OCI-LY1 (cell line): ENCODE measurements at regions not wholly inside any gene's neighbourhood (a gene's known extent, or its start where the extent isn't known, plus 50 kb on each side); places are given as distances from the start of the nearest gene placed in this dataset.

Experiments used
- H2AFZ ChIP-seq: fragments of 200-600 bp; sonication (generic), shearing (Covaris generic); 2 replicates; pipeline ENCODE4 v1.6.0; 2014; ENCODE audit warnings: antibody characterized with exemption, mild to moderate bottlenecking, low read length
- H3F3A ChIP-seq: fragments of 200-600 bp; sonication (generic), shearing (Covaris generic); 2 replicates; pipeline ENCODE4 v1.6.0; 2014; ENCODE audit warnings: mild to moderate bottlenecking, antibody characterized with exemption, low read length, moderate library complexity; ENCODE audit not compliant: insufficient read depth
- H3K27ac ChIP-seq: fragments of 200-600 bp; sonication (generic); 2 replicates; pipeline ENCODE4 v1.5.1; 2014; ENCODE audit warnings: low read length, mixed run types, mild to moderate bottlenecking, low read depth; ENCODE audit not compliant: poor library complexity, severe bottlenecking
- H3K27me3 ChIP-seq: fragments of 200-600 bp; sonication (generic); 2 replicates; pipeline ENCODE4 v1.6.0; 2014; ENCODE audit warnings: antibody characterized with exemption, mild to moderate bottlenecking, low read length, moderate library complexity; ENCODE audit not compliant: insufficient read depth
- H3K36me3 ChIP-seq: fragments of 200-600 bp; sonication (generic); 2 replicates; pipeline ENCODE4 v1.6.1; 2014; ENCODE audit warnings: mild to moderate bottlenecking, antibody characterized with exemption, low read length, moderate library complexity, mixed read lengths; ENCODE audit not compliant: insufficient read depth
- H3K4me1 ChIP-seq: fragments of 200-600 bp; sonication (generic); 2 replicates; pipeline ENCODE4 v1.5.1; 2014; ENCODE audit warnings: mild to moderate bottlenecking, low read length, moderate library complexity; ENCODE audit not compliant: insufficient read depth, severe bottlenecking
- H3K4me2 ChIP-seq: fragments of 200-600 bp; sonication (generic), shearing (Covaris generic); 2 replicates; pipeline ENCODE4 v1.6.1; 2014; ENCODE audit warnings: low read length
- H3K4me3 ChIP-seq: fragments of 200-600 bp; sonication (generic); 2 replicates; pipeline ENCODE4 v1.5.1; 2014; ENCODE audit warnings: low read length, low read depth, mild to moderate bottlenecking, mixed read lengths; ENCODE audit not compliant: poor library complexity, severe bottlenecking
- H3K79me2 ChIP-seq: fragments of 200-600 bp; shearing (Covaris generic); 2 replicates; pipeline ENCODE4 v1.6.1; 2016; ENCODE audit warnings: mixed run types, low read length, mixed read lengths; ENCODE audit not compliant: insufficient read depth
- H3K9ac ChIP-seq: fragments of 200-600 bp; sonication (generic), shearing (Covaris generic); 2 replicates; pipeline ENCODE4 v1.6.1; 2014; ENCODE audit warnings: mild to moderate bottlenecking, low read length, mixed read lengths
- H3K9me2 ChIP-seq: fragments of 200-600 bp; sonication (generic), shearing (Covaris generic); 2 replicates; pipeline ENCODE4 v1.6.1; 2014; ENCODE audit warnings: low read depth, mild to moderate bottlenecking, low read length, mixed read lengths
- H3K9me3 ChIP-seq: fragments of 200-600 bp; shearing (Covaris generic); 2 replicates; pipeline ENCODE4 v1.6.1; 2014; ENCODE audit warnings: low read length, mixed read lengths
- H4K20me1 ChIP-seq: fragments of 200-600 bp; sonication (generic), shearing (Covaris generic); 2 replicates; pipeline ENCODE4 v1.6.0; 2016; ENCODE audit warnings: mild to moderate bottlenecking, low read length; ENCODE audit not compliant: insufficient read depth
- EZH2 ChIP-seq: fragments of 200-600 bp; sonication (generic), shearing (Covaris generic); IDR thresholded peaks from 2 replicates; pipeline ENCODE4 v1.8.0; 2017; ENCODE audit warnings: borderline replicate concordance, mixed run types, mild to moderate bottlenecking, antibody characterized with exemption, low read length, moderate library complexity, mixed read lengths
- TF ChIP-seq, protein P1 (sequence below): fragments of 200-600 bp; sonication (generic), shearing (Covaris generic); IDR thresholded peaks from 2 replicates; pipeline ENCODE4 v1.5.1; 2017; ENCODE audit warnings: mild to moderate bottlenecking, antibody characterized with exemption, low read length, moderate library complexity, mixed read lengths

DNA sequence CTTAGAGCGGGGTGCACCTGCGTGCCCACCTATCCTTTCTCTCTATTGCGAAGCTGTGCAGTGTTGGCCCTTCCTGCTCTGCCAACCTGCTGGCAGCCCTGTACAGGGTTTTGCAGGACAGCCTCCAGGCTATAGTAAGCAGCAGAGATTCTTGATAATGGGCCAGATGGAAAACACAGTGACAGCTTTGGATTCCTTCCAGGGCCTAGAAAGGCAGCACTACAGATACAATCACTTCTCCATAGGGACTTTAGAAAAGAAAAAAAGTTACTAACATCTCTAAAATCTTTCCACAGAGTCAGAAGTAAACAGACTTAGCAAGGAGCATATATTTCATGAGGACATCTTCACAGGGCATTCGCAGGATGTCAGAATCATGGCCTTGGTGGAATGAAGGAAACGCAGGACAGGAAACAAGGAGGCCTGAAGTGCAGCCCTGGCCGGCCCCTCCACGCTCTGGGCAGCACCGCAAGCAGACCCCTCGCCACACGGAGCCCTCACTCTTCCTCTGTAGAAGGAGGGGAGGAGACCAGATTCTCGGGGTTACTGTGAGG lies 172.1 kb upstream of the GAS1 start:
- Histone ChIP-seq H3K27me3 (no peaks in the 10 kb centered on the region), H4K20me1 (no peaks in the 10 kb centered on the region), H3K4me2 (no peak overlapping the region), H3K9me3 (no peaks in the 10 kb centered on the region), H3K9ac (no peak overlapping the region), H3K36me3 (no peaks in the 10 kb centered on the region), H3K4me3 (no peak overlapping the region), H2AFZ (no peak overlapping the region), H3K9me2 (no peaks in the 10 kb centered on the region), H3F3A (no peaks in the 10 kb centered on the region), H3K27ac (no peak overlapping the region), H3K79me2 (no peaks in the 10 kb centered on the region), H3K4me1 (no peaks in the 10 kb centered on the region)
- TF ChIP-seq, protein P1, sequence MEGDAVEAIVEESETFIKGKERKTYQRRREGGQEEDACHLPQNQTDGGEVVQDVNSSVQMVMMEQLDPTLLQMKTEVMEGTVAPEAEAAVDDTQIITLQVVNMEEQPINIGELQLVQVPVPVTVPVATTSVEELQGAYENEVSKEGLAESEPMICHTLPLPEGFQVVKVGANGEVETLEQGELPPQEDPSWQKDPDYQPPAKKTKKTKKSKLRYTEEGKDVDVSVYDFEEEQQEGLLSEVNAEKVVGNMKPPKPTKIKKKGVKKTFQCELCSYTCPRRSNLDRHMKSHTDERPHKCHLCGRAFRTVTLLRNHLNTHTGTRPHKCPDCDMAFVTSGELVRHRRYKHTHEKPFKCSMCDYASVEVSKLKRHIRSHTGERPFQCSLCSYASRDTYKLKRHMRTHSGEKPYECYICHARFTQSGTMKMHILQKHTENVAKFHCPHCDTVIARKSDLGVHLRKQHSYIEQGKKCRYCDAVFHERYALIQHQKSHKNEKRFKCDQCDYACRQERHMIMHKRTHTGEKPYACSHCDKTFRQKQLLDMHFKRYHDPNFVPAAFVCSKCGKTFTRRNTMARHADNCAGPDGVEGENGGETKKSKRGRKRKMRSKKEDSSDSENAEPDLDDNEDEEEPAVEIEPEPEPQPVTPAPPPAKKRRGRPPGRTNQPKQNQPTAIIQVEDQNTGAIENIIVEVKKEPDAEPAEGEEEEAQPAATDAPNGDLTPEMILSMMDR: no peak

DNA sequence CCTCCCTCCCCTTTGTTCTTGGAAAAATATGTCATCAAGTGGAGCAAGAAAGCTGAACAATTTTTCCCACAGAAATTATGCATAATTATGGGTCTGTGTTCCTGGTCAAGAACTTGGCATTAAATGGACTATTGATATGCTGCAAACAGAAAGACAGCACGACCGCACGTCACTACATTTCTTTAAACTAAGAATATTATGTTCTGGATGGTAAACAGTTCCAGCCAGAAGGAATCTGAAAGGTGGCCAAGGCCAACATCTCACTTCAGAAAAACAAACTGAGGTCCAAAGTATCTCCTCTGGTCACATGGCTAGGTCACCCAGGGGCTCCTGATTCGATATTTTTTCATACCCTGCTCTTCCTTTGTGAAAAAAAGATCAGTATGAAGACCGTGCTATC lies 173.3 kb upstream of the GAS1 start:
- H3K9me3 ChIP-seq: no peaks in the 10 kb centered on the region
- no peak overlapping the region for H3K4me2 ChIP-seq
- no peak overlapping the region for H3K4me3 ChIP-seq
- no peaks in the 10 kb centered on the region for H3K4me1 ChIP-seq
- no peaks in the 10 kb centered on the region for H3F3A ChIP-seq
- no peak overlapping the region for H3K9ac ChIP-seq
- no peak overlapping the region for H2AFZ ChIP-seq
- TF ChIP-seq, protein P1: no peak
- no peak for TF ChIP-seq EZH2
- H4K20me1 ChIP-seq: no peaks in the 10 kb centered on the region
- H3K27me3 ChIP-seq: no peaks in the 10 kb centered on the region
- H3K36me3 ChIP-seq: no peaks in the 10 kb centered on the region
- no peaks in the 10 kb centered on the region for H3K79me2 ChIP-seq
- H3K9me2 ChIP-seq: no peaks in the 10 kb centered on the region
- H3K27ac ChIP-seq: no peak overlapping the region

DNA sequence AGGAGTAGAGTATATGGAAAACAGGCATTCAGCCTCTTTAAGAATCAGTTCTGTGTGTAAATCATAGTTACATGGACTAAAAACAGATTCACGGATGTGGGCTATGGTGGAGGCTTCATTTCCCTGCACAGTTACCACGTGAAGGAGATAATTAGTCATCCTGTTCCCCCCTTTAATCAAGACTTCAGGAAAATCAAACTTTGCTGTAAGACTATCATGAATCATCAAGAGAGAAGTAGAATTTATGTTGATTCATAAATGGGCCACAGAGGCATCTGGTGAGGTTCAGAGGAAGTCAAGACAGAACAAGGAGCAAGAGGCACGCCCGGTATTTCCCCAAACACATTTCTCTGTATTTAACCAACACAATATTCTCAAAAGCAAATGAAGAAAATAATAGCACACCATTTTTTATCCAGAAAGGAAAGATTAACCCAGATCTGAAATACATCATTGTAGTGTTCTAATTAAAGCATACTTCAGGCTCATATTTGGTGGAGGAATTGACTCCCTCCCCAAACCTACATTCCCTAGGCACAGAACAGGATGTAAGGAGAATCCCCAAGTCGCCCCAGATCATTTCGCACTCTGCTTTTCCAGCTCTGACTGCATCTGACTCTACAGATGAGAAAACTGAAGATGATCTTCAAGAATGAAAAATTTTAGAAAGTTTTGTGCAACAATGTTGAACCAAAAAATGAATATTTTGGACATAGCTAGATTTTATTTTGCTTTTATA lies 175.8 kb upstream of the GAS1 start:
- H3K9ac ChIP-seq: no peak overlapping the region
- no peaks in the 10 kb centered on the region for H3K27me3 ChIP-seq
- H4K20me1 ChIP-seq: no peaks in the 10 kb centered on the region
- H3K79me2 ChIP-seq: no peaks in the 10 kb centered on the region
- no peaks in the 10 kb centered on the region for H3K4me1 ChIP-seq
- TF ChIP-seq EZH2: no peak
- TF ChIP-seq, protein P1: no peak
- no peak overlapping the region for H3K27ac ChIP-seq
- no peak overlapping the region for H2AFZ ChIP-seq
- no peak overlapping the region for H3K4me2 ChIP-seq
- no peaks in the 10 kb centered on the region for H3F3A ChIP-seq
- no peaks in the 10 kb centered on the region for H3K36me3 ChIP-seq
- no peak overlapping the region for H3K4me3 ChIP-seq
- no peaks in the 10 kb centered on the region for H3K9me2 ChIP-seq
- H3K9me3 ChIP-seq: no peaks in the 10 kb centered on the region
